H1 (cell line): ENCODE measurements at regions not wholly inside any gene's neighbourhood (a gene's known extent, or its start where the extent isn't known, plus 50 kb on each side); places are given as distances from the start of the nearest gene placed in this dataset.
"Not testable (repeated sequence)": the region's sequence is repeated elsewhere in the genome, so short reads cannot be mapped to it uniquely, and the experiment has no call there.

Experiments
- CTCF ChIA-PET: fragments of 300-600 bp; sonication (Branson Sonifier 250); formaldehyde crosslinking; loops from one replicate; lab custom pipeline; 2021; ENCODE audit not compliant: partially characterized antibody; lab: Charles Lee
- POLR2A ChIA-PET: fragments of 300-600 bp; sonication (Branson Sonifier 250); formaldehyde crosslinking; loops from one replicate; lab custom pipeline; 2021; ENCODE audit warnings: inconsistent platforms; ENCODE audit not compliant: partially characterized antibody; lab: Charles Lee
- DNase-seq, 2 experiments: peaks; one replicate each; pipeline versions ENCODE4 v3.0.0 to v3.0.0-alpha.2; 2010 to 2022; ENCODE audit warnings: low spot score in 2 of 2, low read depth in 1 of 2, mixed read lengths in 1 of 2
- FAIRE-seq: peaks from 2 replicates; lab custom pipeline; 2011; peaks lifted over from hg19 to GRCh38; lab: Jason Lieb, UNC
- H2AFZ ChIP-seq: 2 replicates; pipeline ENCODE4 v1.8.1; 2012; ENCODE audit warnings: low read length, inconsistent platforms
- H2AK5ac ChIP-seq: 2 replicates; pipeline ENCODE4 v1.6.1; 2013; ENCODE audit warnings: low read depth, low read length
- H2BK120ac ChIP-seq: replicated peaks from 2 replicates; pipeline ENCODE3; 2013; ENCODE audit warnings: low read depth, low read length, inconsistent platforms
- H2BK12ac ChIP-seq: 2 replicates; pipeline ENCODE4 v1.6.1; 2013; ENCODE audit warnings: low read depth, low read length
- H2BK15ac ChIP-seq: 2 replicates; pipeline ENCODE4 v1.6.1; 2013; ENCODE audit warnings: low read length
- H2BK20ac ChIP-seq: 2 replicates; pipeline ENCODE4 v1.6.1; 2013; ENCODE audit warnings: low read length
- H2BK5ac ChIP-seq: 2 replicates; pipeline ENCODE4 v1.6.1; 2013; ENCODE audit warnings: low read depth, low read length
- H3K14ac ChIP-seq: 2 replicates; pipeline ENCODE4 v1.6.1; 2013; ENCODE audit warnings: inconsistent platforms; ENCODE audit not compliant: insufficient read length
- H3K18ac ChIP-seq: 2 replicates; pipeline ENCODE4 v1.6.1; 2013; ENCODE audit warnings: low read length; ENCODE audit errors: extremely low read depth
- H3K23ac ChIP-seq: 2 replicates; pipeline ENCODE4 v1.6.1; 2013; ENCODE audit warnings: inconsistent platforms; ENCODE audit not compliant: insufficient read length
- H3K23me2 ChIP-seq: 2 replicates; pipeline ENCODE4 v1.6.1; 2013; ENCODE audit warnings: low read depth, low read length
- H3K27ac ChIP-seq: 2 replicates; pipeline ENCODE4 v1.6.1; 2011; ENCODE audit warnings: low read depth, low read length, inconsistent platforms
- H3K27me3 ChIP-seq, 4 experiments: replicated peaks in 1 of 4; 1 replicate in 1 of 4; 2 replicates in 3 of 4; pipeline versions ENCODE4 v1.6.1 to v1.8.1; 2011 to 2013; ENCODE audit warnings: low read length in 3 of 4, mild to moderate bottlenecking in 3 of 4, inconsistent platforms in 2 of 4, mixed read lengths in 2 of 4, moderate library complexity in 1 of 4; ENCODE audit not compliant: control insufficient read depth in 3 of 4, insufficient read depth in 3 of 4; ENCODE audit errors: extremely low read depth in 1 of 4
- H3K36me3 ChIP-seq, 4 experiments: 2 replicates each; pipeline versions ENCODE4 v1.6.1 to v1.8.1; 2011 to 2013; ENCODE audit warnings: mild to moderate bottlenecking in 4 of 4, low read length in 3 of 4, moderate library complexity in 2 of 4, control low read depth in 1 of 4, inconsistent platforms in 1 of 4; ENCODE audit not compliant: insufficient read depth in 4 of 4, control insufficient read depth in 2 of 4
- H3K4ac ChIP-seq: replicated peaks from 2 replicates; pipeline ENCODE3; 2013; ENCODE audit warnings: low read length, low read depth, mixed read lengths, inconsistent platforms; ENCODE audit not compliant: insufficient read length
- H3K4me1 ChIP-seq, 4 experiments: replicated peaks in 1 of 4; 1 replicate in 1 of 4; 2 replicates in 3 of 4; pipeline versions ENCODE4 v1.6.1 to v1.8.1; 2011 to 2013; ENCODE audit warnings: low read length in 3 of 4, inconsistent platforms in 2 of 4, mixed read lengths in 1 of 4; ENCODE audit not compliant: insufficient read depth in 4 of 4, control insufficient read depth in 3 of 4
- H3K4me2 ChIP-seq, 2 experiments: 2 replicates each; pipeline versions ENCODE4 v1.6.1 to v1.8.1; 2011 to 2013; ENCODE audit warnings: low read depth in 2 of 2, low read length in 2 of 2, control low read depth in 1 of 2, inconsistent platforms in 1 of 2, mild to moderate bottlenecking in 1 of 2; ENCODE audit not compliant: insufficient read depth in 1 of 2
- H3K4me3 ChIP-seq, 4 experiments: fragments of 200-600, 300-600 bp in 1 of 4; sonication (generic), shearing (Covaris generic), sonication (Bioruptor Twin) in 1 of 4; 2 replicates each; pipeline versions ENCODE4 v1.5.1 to v1.8.1; 2011 to 2016; ENCODE audit warnings: low read length in 4 of 4, low read depth in 3 of 4, control low read depth in 2 of 4, inconsistent platforms in 2 of 4, mild to moderate bottlenecking in 2 of 4, mixed read lengths in 1 of 4, moderate library complexity in 1 of 4; ENCODE audit not compliant: insufficient read depth in 2 of 4; ENCODE audit errors: extremely low read depth in 1 of 4
- H3K56ac ChIP-seq: replicated peaks from 2 replicates; pipeline ENCODE3; 2013; ENCODE audit warnings: low read depth, mild to moderate bottlenecking, mixed read lengths, low read length, inconsistent platforms; ENCODE audit not compliant: insufficient read length
- H3K79me1 ChIP-seq: 2 replicates; pipeline ENCODE4 v1.6.1; 2013; ENCODE audit warnings: low read depth, low read length, control low read depth
- H3K79me2 ChIP-seq, 2 experiments: 2 replicates each; pipeline versions ENCODE4 v1.6.1 to v1.8.1; 2012 to 2013; ENCODE audit warnings: low read length in 2 of 2, mild to moderate bottlenecking in 2 of 2, inconsistent platforms in 1 of 2; ENCODE audit not compliant: insufficient read depth in 2 of 2, control insufficient read depth in 1 of 2
- H3K9ac ChIP-seq, 4 experiments: replicated peaks in 1 of 4; 1 replicate in 1 of 4; 2 replicates in 3 of 4; pipeline versions ENCODE4 v1.6.1 to v1.8.1; 2011 to 2013; ENCODE audit warnings: low read depth in 3 of 4, low read length in 3 of 4, control low read depth in 2 of 4, mild to moderate bottlenecking in 2 of 4, moderate library complexity in 2 of 4, inconsistent platforms in 1 of 4; ENCODE audit errors: extremely low read depth in 1 of 4
- H3K9me3 ChIP-seq, 2 experiments: 2 replicates each; pipeline versions ENCODE4 v1.6.1 to v1.8.1; 2012 to 2013; ENCODE audit warnings: mild to moderate bottlenecking in 2 of 2, moderate library complexity in 2 of 2, control low read depth in 1 of 2, inconsistent platforms in 1 of 2, low read depth in 1 of 2, low read length in 1 of 2, mixed read lengths in 1 of 2; ENCODE audit not compliant: insufficient read depth in 2 of 2
- H4K20me1 ChIP-seq, 2 experiments: replicated peaks in 1 of 2; 2 replicates each; pipeline versions ENCODE3 to v1.8.1; 2011 to 2013; ENCODE audit warnings: inconsistent platforms in 2 of 2, low read length in 2 of 2, mild to moderate bottlenecking in 1 of 2; ENCODE audit not compliant: insufficient read depth in 2 of 2, control insufficient read depth in 1 of 2
- H4K5ac ChIP-seq: 2 replicates; pipeline ENCODE4 v1.6.1; 2013; ENCODE audit warnings: low read length, low read depth, mixed read lengths, inconsistent platforms; ENCODE audit not compliant: insufficient read length
- H4K8ac ChIP-seq: 2 replicates; pipeline ENCODE4 v1.8.0; 2013; ENCODE audit warnings: mild to moderate bottlenecking, moderate library complexity, low read length, inconsistent platforms; ENCODE audit not compliant: insufficient read depth; ENCODE audit errors: extremely low read depth
- H4K91ac ChIP-seq: replicated peaks from 2 replicates; pipeline ENCODE3; 2013; ENCODE audit warnings: low read length, mixed read lengths, inconsistent platforms; ENCODE audit not compliant: insufficient read length

DNA sequence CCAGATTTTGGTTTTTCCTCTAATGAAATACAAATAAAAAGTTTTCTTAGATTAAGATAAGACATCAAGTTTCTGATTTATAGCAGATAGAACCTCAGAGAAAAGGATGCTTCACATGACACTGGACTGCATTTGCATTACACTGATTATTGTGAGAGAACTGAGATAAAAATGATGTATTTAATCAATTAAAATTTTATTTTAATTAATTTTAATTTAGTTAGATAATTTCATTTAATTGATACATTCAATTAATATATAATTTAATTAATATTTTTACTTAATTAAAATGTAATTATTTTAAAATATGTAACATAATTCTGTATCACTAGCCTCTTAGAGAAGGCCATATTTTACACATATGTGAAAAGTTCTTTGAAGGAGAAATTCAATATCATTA, 759.4 kb downstream of the TTLL7 start:
- H2AK5ac ChIP-seq, H3K18ac ChIP-seq, H2BK12ac ChIP-seq, H2BK5ac ChIP-seq, H3K9me3 ChIP-seq, H4K8ac ChIP-seq, H3K4ac ChIP-seq, CTCF ChIA-PET, H4K20me1 ChIP-seq, H4K91ac ChIP-seq, H2BK120ac ChIP-seq, H3K4me2 ChIP-seq, H3K4me1 ChIP-seq, H2AFZ ChIP-seq, H3K9ac ChIP-seq, H3K56ac ChIP-seq, H3K14ac ChIP-seq, H3K27me3 ChIP-seq, H2BK20ac ChIP-seq, DNase-seq, H2BK15ac ChIP-seq, H3K36me3 ChIP-seq, H4K5ac ChIP-seq, H3K4me3 ChIP-seq, POLR2A ChIA-PET, H3K23me2 ChIP-seq, H3K79me1 ChIP-seq, H3K23ac ChIP-seq, H3K79me2 ChIP-seq, H3K27ac ChIP-seq, FAIRE-seq: not testable (repeated sequence)

DNA sequence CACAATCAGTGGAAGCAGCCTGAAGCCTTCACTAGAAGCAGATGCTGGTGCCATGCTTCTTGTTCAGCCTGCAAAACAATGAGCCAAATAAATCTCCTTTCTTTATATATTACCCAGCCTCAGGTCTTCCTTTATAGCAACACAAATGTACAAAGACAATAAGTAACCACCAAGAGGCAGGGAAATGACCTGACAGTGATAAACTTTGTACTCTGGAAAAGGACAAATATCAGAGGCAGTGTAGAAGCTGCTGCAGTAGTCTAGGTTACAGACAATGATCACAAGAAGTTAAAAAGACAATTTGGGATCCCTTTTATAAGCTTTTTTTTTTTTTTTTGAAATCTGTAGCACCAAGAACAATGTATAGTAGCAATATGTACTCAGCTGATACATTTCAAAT, 760.3 kb downstream of the TTLL7 start:
- H3K9ac ChIP-seq, H4K8ac ChIP-seq, H3K14ac ChIP-seq, H2BK12ac ChIP-seq, H4K91ac ChIP-seq, H3K4me2 ChIP-seq, H2AK5ac ChIP-seq, H2AFZ ChIP-seq, H3K18ac ChIP-seq, H3K36me3 ChIP-seq, H3K79me1 ChIP-seq, H2BK5ac ChIP-seq, H3K27me3 ChIP-seq, POLR2A ChIA-PET, H3K56ac ChIP-seq, H4K20me1 ChIP-seq, H2BK20ac ChIP-seq, H3K9me3 ChIP-seq, H3K79me2 ChIP-seq, DNase-seq, H3K27ac ChIP-seq, H3K4me3 ChIP-seq, H3K4ac ChIP-seq, H2BK15ac ChIP-seq, H3K23ac ChIP-seq, H4K5ac ChIP-seq, CTCF ChIA-PET, H3K4me1 ChIP-seq, H3K23me2 ChIP-seq, H2BK120ac ChIP-seq: not testable (repeated sequence)
- peak; percentile 7 for FAIRE-seq
